OCI-LY3 (cell line): ENCODE measurements at regions not wholly inside any gene's neighbourhood (a gene's known extent, or its start where the extent isn't known, plus 50 kb on each side); places are given as distances from the start of the nearest gene placed in this dataset.

Experiments
- H2AFZ ChIP-seq: fragments of 200-600, 300-600 bp; shearing (Covaris generic); 2 replicates; pipeline ENCODE4 v1.6.0; 2014; ENCODE audit warnings: antibody characterized with exemption, low read depth, low read length
- H3K27ac ChIP-seq: fragments of 200-600, 300-600 bp; sonication (generic); 2 replicates; pipeline ENCODE4 v1.5.1; 2014; ENCODE audit warnings: mild to moderate bottlenecking, low read length, moderate library complexity, mixed read lengths
- H3K27me3 ChIP-seq: fragments of 200-600, 300-600 bp; sonication (generic); 2 replicates; pipeline ENCODE4 v1.6.1; 2014; ENCODE audit warnings: low read depth, low read length, mixed read lengths
- H3K36me3 ChIP-seq: fragments of 200-600, 300-600 bp; sonication (generic); replicated peaks from 2 replicates; pipeline ENCODE3; 2014; ENCODE audit warnings: low read depth, low read length, mixed read lengths
- H3K4me1 ChIP-seq: fragments of 300-600, 200-600 bp; sonication (generic); 2 replicates; pipeline ENCODE4 v1.6.1; 2014; ENCODE audit warnings: low read length, mixed read lengths
- H3K4me2 ChIP-seq: fragments of 200-600, 300-600 bp; sonication (generic); 2 replicates; pipeline ENCODE4 v1.6.1; 2014; ENCODE audit warnings: low read length, mixed read lengths
- H3K4me3 ChIP-seq: fragments of 300-600, 200-600 bp; sonication (generic); 2 replicates; pipeline ENCODE4 v1.5.1; 2014; ENCODE audit warnings: antibody characterized with exemption, mild to moderate bottlenecking, low read length, moderate library complexity
- H3K79me2 ChIP-seq: fragments of 300-600, 200-600 bp; shearing (Covaris generic); 2 replicates; pipeline ENCODE4 v1.6.1; 2014; ENCODE audit warnings: mild to moderate bottlenecking, low read length, mixed read lengths
- H3K9ac ChIP-seq: fragments of 300-600, 200-600 bp; shearing (Covaris generic); 2 replicates; pipeline ENCODE4 v1.6.0; 2014; ENCODE audit warnings: mild to moderate bottlenecking, low read length, moderate library complexity
- H3K9me3 ChIP-seq: fragments of 200-600, 300-600 bp; shearing (Covaris generic); 2 replicates; pipeline ENCODE4 v1.6.1; 2014; ENCODE audit warnings: low read length, mixed read lengths; ENCODE audit not compliant: insufficient read depth
- H4K20me1 ChIP-seq: fragments of 200-600, 300-600 bp; sonication (generic); 2 replicates; pipeline ENCODE4 v1.6.1; 2016; ENCODE audit warnings: low read length, mixed read lengths; ENCODE audit not compliant: insufficient read depth
- CTCF ChIP-seq: fragments of 200-600, 300-600 bp; sonication (generic); IDR thresholded peaks from 2 replicates; pipeline ENCODE4 v1.5.1; 2014; ENCODE audit warnings: antibody characterized with exemption, low read length, low read depth
- EZH2phosphoT487 ChIP-seq: fragments of 200-600 bp; shearing (Covaris generic); IDR thresholded peaks from 2 replicates; pipeline ENCODE4 v1.6.1; 2018; ENCODE audit warnings: antibody characterized with exemption, mixed run types, low read depth

GRCh38 chr13:50549221-50549942 lies 294.1 kb downstream of the DLEU7 start:
- Histone ChIP-seq H3K4me2 (no peak overlapping the region), H3K4me3 (no peak overlapping the region), H2AFZ (no peak overlapping the region), H4K20me1 (no peaks in the 10 kb centered on the region), H3K79me2 (no peaks in the 10 kb centered on the region), H3K9me3 (no peaks in the 10 kb centered on the region), H3K36me3 (no peaks in the 10 kb centered on the region), H3K27ac (no peak overlapping the region), H3K9ac (no peak overlapping the region), H3K27me3 (no peaks in the 10 kb centered on the region), H3K4me1 (no peaks in the 10 kb centered on the region)
- TF ChIP-seq CTCF (no peak), EZH2phosphoT487 (no peak)

GRCh38 chr13:50550151-50550550 lies 293.3 kb downstream of the DLEU7 start:
- Histone ChIP-seq H3K27ac (no peak overlapping the region), H3K9ac (no peak overlapping the region), H3K4me3 (no peak overlapping the region), H3K4me1 (no peaks in the 10 kb centered on the region), H4K20me1 (no peaks in the 10 kb centered on the region), H3K79me2 (no peaks in the 10 kb centered on the region), H2AFZ (no peak overlapping the region), H3K4me2 (no peak overlapping the region), H3K9me3 (no peaks in the 10 kb centered on the region), H3K27me3 (no peaks in the 10 kb centered on the region), H3K36me3 (no peaks in the 10 kb centered on the region)
- no peak for TF ChIP-seq CTCF
- TF ChIP-seq EZH2phosphoT487: no peak

GRCh38 chr13:50552424-50552966 lies 291.0 kb downstream of the DLEU7 start:
- no peak overlapping the region for H3K27ac ChIP-seq

More at GRCh38 chr13:50552424-50552966, 291.0 kb downstream of the DLEU7 start:
- no peaks in the 10 kb centered on the region for H3K4me1 ChIP-seq
- H3K36me3 ChIP-seq: no peaks in the 10 kb centered on the region
- no peak overlapping the region for H3K4me2 ChIP-seq
- no peak overlapping the region for H3K4me3 ChIP-seq
- H3K9me3 ChIP-seq: no peaks in the 10 kb centered on the region
- H2AFZ ChIP-seq: no peak overlapping the region
- no peaks in the 10 kb centered on the region for H3K27me3 ChIP-seq
- H3K9ac ChIP-seq: no peak overlapping the region
- no peak for TF ChIP-seq EZH2phosphoT487
- TF ChIP-seq CTCF: no peak
- H4K20me1 ChIP-seq: no peaks in the 10 kb centered on the region
- no peaks in the 10 kb centered on the region for H3K79me2 ChIP-seq
